OCI-LY1 (cell line): ENCODE measurements at regions not wholly inside any gene's neighbourhood (a gene's known extent, or its start where the extent isn't known, plus 50 kb on each side); places are given as distances from the start of the nearest gene placed in this dataset.

Experiments used
- H2AFZ ChIP-seq: fragments of 200-600 bp; sonication (generic), shearing (Covaris generic); 2 replicates; pipeline ENCODE4 v1.6.0; 2014; ENCODE audit warnings: antibody characterized with exemption, mild to moderate bottlenecking, low read length
- H3F3A ChIP-seq: fragments of 200-600 bp; sonication (generic), shearing (Covaris generic); 2 replicates; pipeline ENCODE4 v1.6.0; 2014; ENCODE audit warnings: mild to moderate bottlenecking, antibody characterized with exemption, low read length, moderate library complexity; ENCODE audit not compliant: insufficient read depth
- H3K27ac ChIP-seq: fragments of 200-600 bp; sonication (generic); 2 replicates; pipeline ENCODE4 v1.5.1; 2014; ENCODE audit warnings: low read length, mixed run types, mild to moderate bottlenecking, low read depth; ENCODE audit not compliant: poor library complexity, severe bottlenecking
- H3K27me3 ChIP-seq: fragments of 200-600 bp; sonication (generic); 2 replicates; pipeline ENCODE4 v1.6.0; 2014; ENCODE audit warnings: antibody characterized with exemption, mild to moderate bottlenecking, low read length, moderate library complexity; ENCODE audit not compliant: insufficient read depth
- H3K36me3 ChIP-seq: fragments of 200-600 bp; sonication (generic); 2 replicates; pipeline ENCODE4 v1.6.1; 2014; ENCODE audit warnings: mild to moderate bottlenecking, antibody characterized with exemption, low read length, moderate library complexity, mixed read lengths; ENCODE audit not compliant: insufficient read depth
- H3K4me1 ChIP-seq: fragments of 200-600 bp; sonication (generic); 2 replicates; pipeline ENCODE4 v1.5.1; 2014; ENCODE audit warnings: mild to moderate bottlenecking, low read length, moderate library complexity; ENCODE audit not compliant: insufficient read depth, severe bottlenecking
- H3K4me2 ChIP-seq: fragments of 200-600 bp; sonication (generic), shearing (Covaris generic); 2 replicates; pipeline ENCODE4 v1.6.1; 2014; ENCODE audit warnings: low read length
- H3K4me3 ChIP-seq: fragments of 200-600 bp; sonication (generic); 2 replicates; pipeline ENCODE4 v1.5.1; 2014; ENCODE audit warnings: low read length, low read depth, mild to moderate bottlenecking, mixed read lengths; ENCODE audit not compliant: poor library complexity, severe bottlenecking
- H3K79me2 ChIP-seq: fragments of 200-600 bp; shearing (Covaris generic); 2 replicates; pipeline ENCODE4 v1.6.1; 2016; ENCODE audit warnings: mixed run types, low read length, mixed read lengths; ENCODE audit not compliant: insufficient read depth
- H3K9ac ChIP-seq: fragments of 200-600 bp; sonication (generic), shearing (Covaris generic); 2 replicates; pipeline ENCODE4 v1.6.1; 2014; ENCODE audit warnings: mild to moderate bottlenecking, low read length, mixed read lengths
- H3K9me2 ChIP-seq: fragments of 200-600 bp; sonication (generic), shearing (Covaris generic); 2 replicates; pipeline ENCODE4 v1.6.1; 2014; ENCODE audit warnings: low read depth, mild to moderate bottlenecking, low read length, mixed read lengths
- H3K9me3 ChIP-seq: fragments of 200-600 bp; shearing (Covaris generic); 2 replicates; pipeline ENCODE4 v1.6.1; 2014; ENCODE audit warnings: low read length, mixed read lengths
- H4K20me1 ChIP-seq: fragments of 200-600 bp; sonication (generic), shearing (Covaris generic); 2 replicates; pipeline ENCODE4 v1.6.0; 2016; ENCODE audit warnings: mild to moderate bottlenecking, low read length; ENCODE audit not compliant: insufficient read depth
- EZH2 ChIP-seq: fragments of 200-600 bp; sonication (generic), shearing (Covaris generic); IDR thresholded peaks from 2 replicates; pipeline ENCODE4 v1.8.0; 2017; ENCODE audit warnings: borderline replicate concordance, mixed run types, mild to moderate bottlenecking, antibody characterized with exemption, low read length, moderate library complexity, mixed read lengths
- TF ChIP-seq, protein P1 (sequence below): fragments of 200-600 bp; sonication (generic), shearing (Covaris generic); IDR thresholded peaks from 2 replicates; pipeline ENCODE4 v1.5.1; 2017; ENCODE audit warnings: mild to moderate bottlenecking, antibody characterized with exemption, low read length, moderate library complexity, mixed read lengths

- Histone ChIP-seq H3K9ac (no peak overlapping the region), H3K4me2 (no peak overlapping the region), H3K27ac (no peak overlapping the region), H3K4me1 (peaks cover 7% of the 10 kb centered on the region), H3F3A (no peaks in the 10 kb centered on the region), H3K27me3 (no peaks in the 10 kb centered on the region), H4K20me1 (peaks cover 13% of the 10 kb centered on the region; the same call in 1 of the 2 replicates), H3K79me2 (peaks cover 28% of the 10 kb centered on the region; the same call in 1 of the 2 replicates), H3K9me2 (no peaks in the 10 kb centered on the region), H3K4me3 (no peak overlapping the region), H2AFZ (no peak overlapping the region), H3K9me3 (0 out of 2 replicates have a peak, but pooled peaks cover 4% of the 10 kb centered on the region), H3K36me3 (no peaks in the 10 kb centered on the region)
- TF ChIP-seq, protein P1, sequence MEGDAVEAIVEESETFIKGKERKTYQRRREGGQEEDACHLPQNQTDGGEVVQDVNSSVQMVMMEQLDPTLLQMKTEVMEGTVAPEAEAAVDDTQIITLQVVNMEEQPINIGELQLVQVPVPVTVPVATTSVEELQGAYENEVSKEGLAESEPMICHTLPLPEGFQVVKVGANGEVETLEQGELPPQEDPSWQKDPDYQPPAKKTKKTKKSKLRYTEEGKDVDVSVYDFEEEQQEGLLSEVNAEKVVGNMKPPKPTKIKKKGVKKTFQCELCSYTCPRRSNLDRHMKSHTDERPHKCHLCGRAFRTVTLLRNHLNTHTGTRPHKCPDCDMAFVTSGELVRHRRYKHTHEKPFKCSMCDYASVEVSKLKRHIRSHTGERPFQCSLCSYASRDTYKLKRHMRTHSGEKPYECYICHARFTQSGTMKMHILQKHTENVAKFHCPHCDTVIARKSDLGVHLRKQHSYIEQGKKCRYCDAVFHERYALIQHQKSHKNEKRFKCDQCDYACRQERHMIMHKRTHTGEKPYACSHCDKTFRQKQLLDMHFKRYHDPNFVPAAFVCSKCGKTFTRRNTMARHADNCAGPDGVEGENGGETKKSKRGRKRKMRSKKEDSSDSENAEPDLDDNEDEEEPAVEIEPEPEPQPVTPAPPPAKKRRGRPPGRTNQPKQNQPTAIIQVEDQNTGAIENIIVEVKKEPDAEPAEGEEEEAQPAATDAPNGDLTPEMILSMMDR: no peak
- TF ChIP-seq EZH2: no peak
Observed at GRCh38 chr3:72427624-72428023, 420.6 kb downstream of the SHQ1 start.

DNA sequence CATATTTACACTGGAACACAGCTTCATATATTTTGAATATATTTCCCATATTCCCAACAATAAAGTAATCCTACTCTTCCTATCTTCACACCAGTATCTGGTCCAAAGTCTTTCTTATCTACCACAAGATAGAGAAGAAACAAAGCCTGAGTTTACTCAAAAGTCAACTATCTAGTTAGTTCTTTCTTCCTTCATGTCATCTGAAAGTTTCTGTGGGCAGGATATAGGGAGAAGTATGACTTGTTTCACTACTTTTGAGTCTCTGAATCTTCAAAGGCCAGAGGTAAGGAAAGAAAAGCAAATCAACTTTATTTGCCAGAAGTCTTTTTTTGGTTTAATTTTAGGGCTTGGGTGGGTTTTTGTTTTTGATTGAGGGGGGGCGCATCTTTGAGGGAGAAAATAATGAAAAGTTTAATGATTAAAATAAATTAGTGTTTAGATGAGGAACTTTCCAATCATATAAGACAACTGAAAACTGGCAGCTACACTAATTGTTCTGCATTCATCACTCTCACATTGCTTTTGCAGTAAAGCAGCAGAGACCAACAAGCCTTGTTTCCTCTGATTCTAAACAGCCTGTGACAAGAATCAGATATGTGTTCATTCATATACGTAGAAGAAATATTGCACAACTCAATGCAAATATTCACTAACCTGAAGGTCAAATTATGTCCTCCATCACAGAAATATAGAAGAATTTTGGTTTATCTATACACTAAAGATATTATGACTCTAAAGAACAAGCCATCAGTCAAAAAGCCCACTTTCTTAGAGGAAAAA lies 421.4 kb downstream of the SHQ1 start:
- H3K4me2 ChIP-seq: no peak overlapping the region
- H3K27ac ChIP-seq: no peak overlapping the region
- H3K27me3 ChIP-seq: no peaks in the 10 kb centered on the region
- peaks cover 36% of the 10 kb centered on the region for H3K79me2 ChIP-seq
- H3K9me3 ChIP-seq: peaks cover 7% of the 10 kb centered on the region
- peaks cover 6% of the 10 kb centered on the region; the same call in 1 of the 2 replicates for H4K20me1 ChIP-seq
- TF ChIP-seq EZH2: no peak
- TF ChIP-seq, protein P1: no peak
- no peak overlapping the region for H2AFZ ChIP-seq
- no peak overlapping the region for H3K4me3 ChIP-seq
- no peaks in the 10 kb centered on the region for H3K9me2 ChIP-seq
- no peaks in the 10 kb centered on the region for H3F3A ChIP-seq
- no peaks in the 10 kb centered on the region for H3K36me3 ChIP-seq
- H3K9ac ChIP-seq: no peak overlapping the region
- peaks cover 7% of the 10 kb centered on the region for H3K4me1 ChIP-seq

GRCh38 chr3:72423643-72424042 lies 424.6 kb downstream of the SHQ1 start:
- Histone ChIP-seq H3K4me3 (no peak overlapping the region), H3K79me2 (peaks cover 60% of the 10 kb centered on the region), H3K9ac (no peak overlapping the region), H4K20me1 (peaks cover 2% of the 10 kb centered on the region; the same call in 1 of the 2 replicates), H3K9me2 (no peaks in the 10 kb centered on the region), H3K4me2 (no peak overlapping the region), H3K4me1 (peaks cover 7% of the 10 kb centered on the region), H2AFZ (no peak overlapping the region), H3K27ac (no peak overlapping the region), H3K36me3 (no peaks in the 10 kb centered on the region), H3F3A (no peaks in the 10 kb centered on the region), H3K27me3 (no peaks in the 10 kb centered on the region), H3K9me3 (peaks cover 8% of the 10 kb centered on the region)
- TF ChIP-seq EZH2: no peak
- TF ChIP-seq, protein P1: no peak
